ENCODE measurements at regions not wholly inside any gene's neighbourhood (a gene's known extent, or its start where the extent isn't known, plus 50 kb on each side); places are given as distances from the start of the nearest gene placed in this dataset.
A peak's percentile ranks its signal among the peaks of the same experiment; 100 is the strongest.

- TF ChIP-seq CTCF (IDR thresholded peaks at IDR 0.05; ENCODE audit: extremely low read depth in 1 of 2, insufficient read depth in 1 of 2, low read depth in 1 of 2, low read length in 2 of 2) (no peak), POLR2A (IDR thresholded peaks at IDR 0.05; ENCODE audit: low read depth, low read length) (no peak), EZH2 (IDR thresholded peaks at IDR 0.05; ENCODE audit: borderline replicate concordance, low read depth, low read length, severe bottlenecking) (no peak), POLR2AphosphoS5 (IDR thresholded peaks at IDR 0.05; ENCODE audit: insufficient read depth, low read depth, low read length) (no peak), MAX (IDR thresholded peaks at IDR 0.05; ENCODE audit: insufficient read depth, insufficient read length) (no peak), FOS (IDR thresholded peaks at IDR 0.05; ENCODE audit: borderline replicate concordance, insufficient read depth, low read length) (peak; percentile 45), JUN (IDR thresholded peaks at IDR 0.05; ENCODE audit: borderline replicate concordance, insufficient read depth, insufficient read length, low read depth) (peak; percentile 94), GATA2 (IDR thresholded peaks at IDR 0.05; ENCODE audit: insufficient read depth, insufficient read length, low read depth, low read length) (peak; percentile 73)
Observed at GRCh38 chr13:64234255-64234654, 2818.6 kb upstream of the PCDH20 start.

Measured in endothelial cell of umbilical vein (primary cell).